ENCODE measurements at regions not wholly inside any gene's neighbourhood (a gene's known extent, or its start where the extent isn't known, plus 50 kb on each side); places are given as distances from the start of the nearest gene placed in this dataset.

DNA sequence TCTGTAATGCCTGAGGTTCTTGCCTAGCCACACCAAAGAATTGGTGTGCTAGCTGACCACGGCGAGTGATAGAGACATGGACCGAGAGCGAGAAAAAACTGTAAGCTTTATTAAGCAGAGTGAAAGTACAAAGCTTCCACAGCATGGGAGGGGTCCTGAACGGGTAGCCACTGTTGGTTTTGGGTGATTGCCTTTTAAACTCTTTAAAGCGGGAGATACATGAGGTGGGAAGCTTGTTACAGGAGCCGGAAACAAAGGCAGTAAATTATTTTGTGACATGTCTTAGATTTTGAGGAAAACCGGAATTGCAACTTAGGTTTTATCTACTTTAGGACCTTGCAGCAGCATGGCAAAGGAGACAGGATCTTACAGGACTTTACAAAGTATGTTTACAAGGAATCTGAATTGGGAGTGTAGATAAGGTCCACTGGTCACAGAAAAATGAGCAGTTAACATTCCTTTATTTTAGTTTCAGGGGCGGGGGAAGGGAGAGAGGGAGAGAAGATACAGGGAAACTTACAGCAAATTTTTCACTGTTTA, 252.7 kb upstream of the MBL2 start:
- H3K4me3 ChIP-seq (replicated peaks in 1 of 2; ENCODE audit: low read depth in 1 of 2, low read length in 2 of 2), result no peak overlapping the region
- H4K20me1 ChIP-seq (ENCODE audit: insufficient read depth), result no peaks in the 10 kb centered on the region
- ChIA-PET CTCF (no interaction called here), POLR2A (no interaction called here), RAD21 (ENCODE audit: low non-redundant PET in 1 of 2, low total read pairs in 2 of 2, uncharacterized antibody in 2 of 2, unreplicated experiment in 2 of 2) (no interaction called here)
- no peaks in the 10 kb centered on the region for H3K27me3 ChIP-seq (ENCODE audit: insufficient read depth, low read length)
- no peaks in the 10 kb centered on the region for H3K9me2 ChIP-seq (ENCODE audit: insufficient read depth)
- H3K4me2 ChIP-seq (ENCODE audit: low read length), result no peak overlapping the region
- H3K79me2 ChIP-seq (ENCODE audit: insufficient read depth, low read length), result no peaks in the 10 kb centered on the region
- TF ChIP-seq CEBPB (IDR thresholded peaks at IDR 0.05; ENCODE audit: low read depth), result no peak
- DNase-seq (ENCODE audit: low read depth, low spot score) (no peak), ATAC-seq (no peak)
- no peak overlapping the region for H3K27ac ChIP-seq (ENCODE audit: low read depth, low read length)
- H3K4me1 ChIP-seq (ENCODE audit: control insufficient read depth in 1 of 2, insufficient read depth in 2 of 2, low read length in 2 of 2), result no peaks in the 10 kb centered on the region
- no peak overlapping the region for H2AFZ ChIP-seq (ENCODE audit: low read depth, low read length, poor library complexity, severe bottlenecking)
- no TSS peak for BruUV-seq (replicated peaks)
- H3K36me3 ChIP-seq (ENCODE audit: control insufficient read depth in 1 of 2, insufficient read depth in 2 of 2, low read length in 2 of 2), result no peaks in the 10 kb centered on the region
- H3K9me3 ChIP-seq (ENCODE audit: control insufficient read depth in 1 of 2, insufficient read depth in 1 of 2, low read depth in 1 of 2, low read length in 2 of 2), result peaks cover 0 to 5% of the 10 kb centered on the region in 2 experiments; a peak in 2 of 4 replicates
- H3K9ac ChIP-seq (ENCODE audit: low read length), result no peak overlapping the region
- intact Hi-C loops (cut with micrococcal nuclease), result no loop called here

DNA sequence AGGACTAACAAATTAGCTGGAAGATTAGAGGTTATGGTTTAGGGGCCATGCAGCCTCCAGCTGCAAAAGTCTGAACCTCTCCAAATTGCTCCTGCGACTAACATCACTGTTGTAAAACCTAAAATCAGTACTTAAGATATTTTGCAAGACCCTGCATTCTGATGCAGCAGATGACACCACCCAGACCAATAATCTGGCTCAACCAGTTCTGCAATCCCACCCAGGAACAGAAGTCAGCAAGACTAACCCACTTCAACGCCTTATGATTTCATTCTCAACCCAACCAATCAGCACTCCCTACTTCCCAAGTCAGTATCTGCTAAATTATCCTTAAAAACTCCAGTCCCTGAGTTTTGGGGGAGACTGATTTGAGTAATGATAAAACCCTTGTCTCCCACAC, 250.8 kb upstream of the MBL2 start:
- DNase-seq (ENCODE audit: low read depth, low spot score), result no peak
- Histone ChIP-seq H3K4me3 (replicated peaks in 1 of 2; ENCODE audit: low read depth in 1 of 2, low read length in 2 of 2) (no peak overlapping the region), H2AFZ (ENCODE audit: low read depth, low read length, poor library complexity, severe bottlenecking) (no peak overlapping the region), H3K4me2 (ENCODE audit: low read length) (no peak overlapping the region), H3K9me3 (ENCODE audit: control insufficient read depth in 1 of 2, insufficient read depth in 1 of 2, low read depth in 1 of 2, low read length in 2 of 2) (peaks cover 0 to 7% of the 10 kb centered on the region in 2 experiments; a peak in 2 of 4 replicates), H4K20me1 (ENCODE audit: insufficient read depth) (no peaks in the 10 kb centered on the region), H3K36me3 (ENCODE audit: control insufficient read depth in 1 of 2, insufficient read depth in 2 of 2, low read length in 2 of 2) (no peaks in the 10 kb centered on the region), H3K4me1 (ENCODE audit: control insufficient read depth in 1 of 2, insufficient read depth in 2 of 2, low read length in 2 of 2) (no peaks in the 10 kb centered on the region), H3K9me2 (ENCODE audit: insufficient read depth) (no peaks in the 10 kb centered on the region), H3K27me3 (ENCODE audit: insufficient read depth, low read length) (no peaks in the 10 kb centered on the region), H3K9ac (ENCODE audit: low read length) (no peak overlapping the region), H3K79me2 (ENCODE audit: insufficient read depth, low read length) (no peaks in the 10 kb centered on the region), H3K27ac (ENCODE audit: low read depth, low read length) (no peak overlapping the region)
- intact Hi-C loops (cut with micrococcal nuclease), result no loop called here
- no TSS peak for BruUV-seq (replicated peaks)
- ChIA-PET POLR2A (no interaction called here), CTCF (no interaction called here), RAD21 (ENCODE audit: low non-redundant PET in 1 of 2, low total read pairs in 2 of 2, uncharacterized antibody in 2 of 2, unreplicated experiment in 2 of 2) (no interaction called here)
- ATAC-seq, result no peak
- TF ChIP-seq, protein P1, sequence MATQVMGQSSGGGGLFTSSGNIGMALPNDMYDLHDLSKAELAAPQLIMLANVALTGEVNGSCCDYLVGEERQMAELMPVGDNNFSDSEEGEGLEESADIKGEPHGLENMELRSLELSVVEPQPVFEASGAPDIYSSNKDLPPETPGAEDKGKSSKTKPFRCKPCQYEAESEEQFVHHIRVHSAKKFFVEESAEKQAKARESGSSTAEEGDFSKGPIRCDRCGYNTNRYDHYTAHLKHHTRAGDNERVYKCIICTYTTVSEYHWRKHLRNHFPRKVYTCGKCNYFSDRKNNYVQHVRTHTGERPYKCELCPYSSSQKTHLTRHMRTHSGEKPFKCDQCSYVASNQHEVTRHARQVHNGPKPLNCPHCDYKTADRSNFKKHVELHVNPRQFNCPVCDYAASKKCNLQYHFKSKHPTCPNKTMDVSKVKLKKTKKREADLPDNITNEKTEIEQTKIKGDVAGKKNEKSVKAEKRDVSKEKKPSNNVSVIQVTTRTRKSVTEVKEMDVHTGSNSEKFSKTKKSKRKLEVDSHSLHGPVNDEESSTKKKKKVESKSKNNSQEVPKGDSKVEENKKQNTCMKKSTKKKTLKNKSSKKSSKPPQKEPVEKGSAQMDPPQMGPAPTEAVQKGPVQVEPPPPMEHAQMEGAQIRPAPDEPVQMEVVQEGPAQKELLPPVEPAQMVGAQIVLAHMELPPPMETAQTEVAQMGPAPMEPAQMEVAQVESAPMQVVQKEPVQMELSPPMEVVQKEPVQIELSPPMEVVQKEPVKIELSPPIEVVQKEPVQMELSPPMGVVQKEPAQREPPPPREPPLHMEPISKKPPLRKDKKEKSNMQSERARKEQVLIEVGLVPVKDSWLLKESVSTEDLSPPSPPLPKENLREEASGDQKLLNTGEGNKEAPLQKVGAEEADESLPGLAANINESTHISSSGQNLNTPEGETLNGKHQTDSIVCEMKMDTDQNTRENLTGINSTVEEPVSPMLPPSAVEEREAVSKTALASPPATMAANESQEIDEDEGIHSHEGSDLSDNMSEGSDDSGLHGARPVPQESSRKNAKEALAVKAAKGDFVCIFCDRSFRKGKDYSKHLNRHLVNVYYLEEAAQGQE (IDR thresholded peaks at IDR 0.05; ENCODE audit: low read depth), result no peak
- TF ChIP-seq, protein P2, sequence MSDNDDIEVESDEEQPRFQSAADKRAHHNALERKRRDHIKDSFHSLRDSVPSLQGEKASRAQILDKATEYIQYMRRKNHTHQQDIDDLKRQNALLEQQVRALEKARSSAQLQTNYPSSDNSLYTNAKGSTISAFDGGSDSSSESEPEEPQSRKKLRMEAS (IDR thresholded peaks at IDR 0.05), result no peak
- TF ChIP-seq SIN3A (IDR thresholded peaks at IDR 0.05; ENCODE audit: low read depth), result no peak
- no peak for TF ChIP-seq POLR2AphosphoS5 (IDR thresholded peaks at IDR 0.05; ENCODE audit: low read depth, low read length)
- TF ChIP-seq ZFX (IDR thresholded peaks at IDR 0.05), result no peak
- no peak for TF ChIP-seq EZH2phosphoT487 (IDR thresholded peaks at IDR 0.05; ENCODE audit: borderline replicate concordance)
- TF ChIP-seq SP1 (IDR thresholded peaks at IDR 0.05; ENCODE audit: low read depth), result no peak
- TF ChIP-seq POLR2A (IDR thresholded peaks at IDR 0.05; ENCODE audit: borderline replicate concordance, extremely low read depth, insufficient read depth, insufficient read length), result no peak
- no peak for TF ChIP-seq JUND (IDR thresholded peaks at IDR 0.05)
- TF ChIP-seq ELF1 (IDR thresholded peaks at IDR 0.05; ENCODE audit: borderline replicate concordance, low read depth), result no peak
- TF ChIP-seq TCF7L2 (IDR thresholded peaks at IDR 0.05; ENCODE audit: borderline replicate concordance, extremely low read depth, insufficient read depth, insufficient read length), result no peak
- TF ChIP-seq FOSL1 (IDR thresholded peaks at IDR 0.05; ENCODE audit: low read depth), result no peak
- TF ChIP-seq CEBPB (IDR thresholded peaks at IDR 0.05; ENCODE audit: low read depth), result no peak
- TF ChIP-seq YY1 (IDR thresholded peaks at IDR 0.05; ENCODE audit: extremely low read depth, insufficient replicate concordance, low read depth, low read length), result no peak
- TF ChIP-seq, protein P3, sequence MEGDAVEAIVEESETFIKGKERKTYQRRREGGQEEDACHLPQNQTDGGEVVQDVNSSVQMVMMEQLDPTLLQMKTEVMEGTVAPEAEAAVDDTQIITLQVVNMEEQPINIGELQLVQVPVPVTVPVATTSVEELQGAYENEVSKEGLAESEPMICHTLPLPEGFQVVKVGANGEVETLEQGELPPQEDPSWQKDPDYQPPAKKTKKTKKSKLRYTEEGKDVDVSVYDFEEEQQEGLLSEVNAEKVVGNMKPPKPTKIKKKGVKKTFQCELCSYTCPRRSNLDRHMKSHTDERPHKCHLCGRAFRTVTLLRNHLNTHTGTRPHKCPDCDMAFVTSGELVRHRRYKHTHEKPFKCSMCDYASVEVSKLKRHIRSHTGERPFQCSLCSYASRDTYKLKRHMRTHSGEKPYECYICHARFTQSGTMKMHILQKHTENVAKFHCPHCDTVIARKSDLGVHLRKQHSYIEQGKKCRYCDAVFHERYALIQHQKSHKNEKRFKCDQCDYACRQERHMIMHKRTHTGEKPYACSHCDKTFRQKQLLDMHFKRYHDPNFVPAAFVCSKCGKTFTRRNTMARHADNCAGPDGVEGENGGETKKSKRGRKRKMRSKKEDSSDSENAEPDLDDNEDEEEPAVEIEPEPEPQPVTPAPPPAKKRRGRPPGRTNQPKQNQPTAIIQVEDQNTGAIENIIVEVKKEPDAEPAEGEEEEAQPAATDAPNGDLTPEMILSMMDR (IDR thresholded peaks at IDR 0.05 in 2 of 3, conservative IDR thresholded peaks at IDR 0.05 in 1 of 3; ENCODE audit: borderline replicate concordance in 1 of 3, insufficient read depth in 1 of 3, low read depth in 2 of 3, low read length in 2 of 3), result no peak
- no peak for TF ChIP-seq EGR1 (IDR thresholded peaks at IDR 0.05; ENCODE audit: low read depth)
- TF ChIP-seq EZH2 (IDR thresholded peaks at IDR 0.05), result no peak
